H9 (cell line): ENCODE measurements at regions not wholly inside any gene's neighbourhood (a gene's known extent, or its start where the extent isn't known, plus 50 kb on each side); places are given as distances from the start of the nearest gene placed in this dataset.

Source experiments
- DNase-seq: peaks from one replicate; pipeline ENCODE4 v3.0.0-alpha.2; 2017
- H2AFZ ChIP-seq: one replicate; pipeline ENCODE4 v1.6.1; 2013; ENCODE audit warnings: mild to moderate bottlenecking, low read length, control low read depth, moderate library complexity
- H2AK5ac ChIP-seq: 2 replicates; pipeline ENCODE4 v1.6.1; 2013; ENCODE audit warnings: low read length, control low read depth, mixed read lengths; ENCODE audit not compliant: insufficient read length
- H2BK120ac ChIP-seq: one replicate; pipeline ENCODE4 v1.6.1; 2013; ENCODE audit warnings: low read depth, mild to moderate bottlenecking, low read length, control low read depth, inconsistent platforms; ENCODE audit not compliant: poor library complexity, severe bottlenecking
- H2BK12ac ChIP-seq: 2 replicates; pipeline ENCODE4 v1.6.1; 2013; ENCODE audit warnings: low read length, control low read depth, mixed read lengths, low read depth; ENCODE audit not compliant: insufficient read length
- H2BK15ac ChIP-seq: 2 replicates; pipeline ENCODE4 v1.6.1; 2013; ENCODE audit warnings: low read depth, low read length, control low read depth
- H2BK20ac ChIP-seq: one replicate; pipeline ENCODE4 v1.6.1; 2013; ENCODE audit warnings: low read depth, mild to moderate bottlenecking, low read length, control low read depth, inconsistent platforms; ENCODE audit not compliant: poor library complexity, severe bottlenecking
- H2BK5ac ChIP-seq: 2 replicates; pipeline ENCODE4 v1.6.1; 2013; ENCODE audit warnings: low read length, control low read depth, mixed read lengths; ENCODE audit not compliant: insufficient read length
- H3K14ac ChIP-seq: 2 replicates; pipeline ENCODE4 v1.6.1; 2013; ENCODE audit warnings: low read length, control low read depth; ENCODE audit not compliant: insufficient read depth
- H3K18ac ChIP-seq: 2 replicates; pipeline ENCODE4 v1.6.1; 2013; ENCODE audit warnings: low read depth, mild to moderate bottlenecking, mixed read lengths, low read length, control low read depth; ENCODE audit not compliant: insufficient read length
- H3K23ac ChIP-seq: 2 replicates; pipeline ENCODE4 v1.6.1; 2013; ENCODE audit warnings: low read length, control low read depth, mixed read lengths, low read depth; ENCODE audit not compliant: insufficient read length
- H3K23me2 ChIP-seq: 2 replicates; pipeline ENCODE4 v1.6.1; 2013; ENCODE audit warnings: low read depth, mild to moderate bottlenecking, mixed read lengths, low read length, control low read depth; ENCODE audit not compliant: insufficient read length, poor library complexity, severe bottlenecking
- H3K27ac ChIP-seq: 2 replicates; pipeline ENCODE4 v1.5.1; 2013; ENCODE audit warnings: low read length, control low read depth, mixed read lengths, low read depth; ENCODE audit not compliant: insufficient read length
- H3K27me3 ChIP-seq: 2 replicates; pipeline ENCODE4 v1.6.1; 2013; ENCODE audit warnings: low read length, control low read depth, inconsistent platforms; ENCODE audit not compliant: insufficient read depth
- H3K4ac ChIP-seq: 2 replicates; pipeline ENCODE4 v1.6.1; 2013; ENCODE audit warnings: low read depth, mild to moderate bottlenecking, control low read depth, inconsistent platforms, low read length, moderate library complexity
- H3K4me1 ChIP-seq: 2 replicates; pipeline ENCODE4 v1.6.1; 2013; ENCODE audit warnings: low read length, control low read depth, inconsistent platforms; ENCODE audit not compliant: insufficient read depth
- H3K4me2 ChIP-seq: 2 replicates; pipeline ENCODE4 v1.6.1; 2013; ENCODE audit warnings: low read length, control low read depth, mixed read lengths; ENCODE audit not compliant: insufficient read length, insufficient read depth
- H3K56ac ChIP-seq: 2 replicates; pipeline ENCODE4 v1.6.1; 2013; ENCODE audit warnings: low read depth, mild to moderate bottlenecking, mixed read lengths, low read length, control low read depth; ENCODE audit not compliant: insufficient read length
- H3K79me1 ChIP-seq: 2 replicates; pipeline ENCODE4 v1.6.1; 2013; ENCODE audit warnings: low read depth, mild to moderate bottlenecking, moderate library complexity, low read length, control low read depth, inconsistent platforms; ENCODE audit not compliant: insufficient read depth, poor library complexity, severe bottlenecking
- H3K79me2 ChIP-seq: 2 replicates; pipeline ENCODE4 v1.6.1; 2013; ENCODE audit warnings: low read length, control low read depth, inconsistent platforms; ENCODE audit not compliant: insufficient read depth
- H3K9ac ChIP-seq: 2 replicates; pipeline ENCODE4 v1.6.1; 2013; ENCODE audit warnings: low read length, control low read depth, mixed read lengths; ENCODE audit not compliant: insufficient read length; ENCODE audit errors: extremely low read depth
- H3K9me3 ChIP-seq: one replicate; pipeline ENCODE4 v1.6.1; 2013; ENCODE audit warnings: low read depth, low read length, inconsistent platforms; ENCODE audit not compliant: control insufficient read depth
- H3T11ph ChIP-seq: one replicate; pipeline ENCODE4 v1.6.1; 2013; ENCODE audit warnings: mild to moderate bottlenecking, low read length, control low read depth, inconsistent platforms
- H4K20me1 ChIP-seq: one replicate; pipeline ENCODE4 v1.6.1; 2013; ENCODE audit not compliant: control insufficient read depth, insufficient read length, insufficient read depth
- H4K5ac ChIP-seq: 2 replicates; pipeline ENCODE4 v1.6.1; 2013; ENCODE audit warnings: low read depth, mild to moderate bottlenecking, mixed read lengths, low read length, control low read depth; ENCODE audit not compliant: insufficient read length
- H4K8ac ChIP-seq: replicated peaks from 2 replicates; pipeline ENCODE4 v1.6.1; 2013; ENCODE audit warnings: low read length, control low read depth, mixed read lengths, low read depth; ENCODE audit not compliant: insufficient read length
- H4K91ac ChIP-seq: 2 replicates; pipeline ENCODE4 v1.6.1; 2013; ENCODE audit warnings: low read depth, mild to moderate bottlenecking, moderate library complexity, mixed read lengths, low read length, control low read depth; ENCODE audit not compliant: insufficient read length
- H3K27ac Mint-ChIP-seq, 3 experiments: 2 replicates in 2 of 3; 3 replicates in 1 of 3; pipeline ENCODE4 v1.8.0; 2020 to 2021; ENCODE audit warnings: mixed read lengths in 3 of 3, mild to moderate bottlenecking in 1 of 3, moderate library complexity in 1 of 3
- H3K27me3 Mint-ChIP-seq: 2 replicates; pipeline ENCODE4 v1.8.0; 2021; ENCODE audit warnings: low read depth, mild to moderate bottlenecking, moderate library complexity, mixed read lengths
- H3K36me3 Mint-ChIP-seq, 3 experiments: 2 replicates in 2 of 3; 3 replicates in 1 of 3; pipeline ENCODE4 v1.8.0; 2020 to 2021; ENCODE audit warnings: low read depth in 3 of 3, mixed read lengths in 3 of 3; ENCODE audit not compliant: insufficient read depth in 1 of 3
- H3K4me1 Mint-ChIP-seq, 2 experiments: 2 replicates each; pipeline ENCODE4 v1.8.0; 2020; ENCODE audit warnings: mixed read lengths in 2 of 2
- H3K4me3 Mint-ChIP-seq, 2 experiments: 2 replicates in 1 of 2; 3 replicates in 1 of 2; pipeline ENCODE4 v1.8.0; 2020 to 2021; ENCODE audit warnings: mild to moderate bottlenecking in 2 of 2, mixed read lengths in 2 of 2, moderate library complexity in 1 of 2
- H3K9me3 Mint-ChIP-seq, 2 experiments: 2 replicates in 1 of 2; 3 replicates in 1 of 2; pipeline ENCODE4 v1.8.0; 2020; ENCODE audit warnings: mild to moderate bottlenecking in 2 of 2, mixed read lengths in 2 of 2, moderate library complexity in 1 of 2
- CTCF ChIP-seq: fragments of 200-600 bp; sonication (generic); conservative IDR thresholded peaks from 3 replicates; pipeline ENCODE4 v1.8.0; 2021; ENCODE audit warnings: antibody characterized with exemption, mild to moderate bottlenecking
- WGBS: extraction: QIAGEN DNeasy Blood & Tissue Kit; methylation state at CpG from one replicate; pipeline ENCODE4 v1.1.7; 2013; ENCODE audit warnings: missing lambda C conversion rate, low lambda C conversion rate, mixed read lengths; ENCODE audit not compliant: insufficient read length; ENCODE audit errors: extremely low coverage; 5-methylcytosine and 5-hydroxymethylcytosine counted together

- Histone ChIP-seq H3K23me2 (no peaks in the 10 kb centered on the region), H2BK20ac (no peak overlapping the region), H4K5ac (no peak overlapping the region), H3K27ac (no peak overlapping the region), H3K79me2 (no peaks in the 10 kb centered on the region), H3K23ac (no peak overlapping the region), H2BK12ac (no peak overlapping the region), H4K91ac (no peak overlapping the region), H3K9ac (no peak overlapping the region), H3K4ac (no peak overlapping the region), H2AK5ac (no peak overlapping the region), H3T11ph (no peak overlapping the region), H3K9me3 (no peaks in the 10 kb centered on the region), H2AFZ (no peak overlapping the region), H2BK120ac (no peak overlapping the region), H2BK15ac (no peak overlapping the region), H3K56ac (no peak overlapping the region), H3K18ac (no peak overlapping the region), H2BK5ac (no peak overlapping the region), H3K4me2 (no peak overlapping the region), H3K79me1 (no peaks in the 10 kb centered on the region), H3K4me1 (no peaks in the 10 kb centered on the region), H4K8ac (no peak overlapping the region), H3K27me3 (no peaks in the 10 kb centered on the region), H3K14ac (no peak overlapping the region), H4K20me1 (no peaks in the 10 kb centered on the region)
- TF ChIP-seq CTCF, result no peak
- no peak for DNase-seq
- Mint-ChIP-seq H3K27me3 (peaks cover 2% of the 10 kb centered on the region), H3K9me3 (no peaks in the 10 kb centered on the region), H3K36me3 (no peaks in the 10 kb centered on the region), H3K27ac (no peak overlapping the region), H3K4me3 (no peak overlapping the region), H3K4me1 (no peaks in the 10 kb centered on the region)
- no CpG with 5 or more reads among the region's 5 CpGs for WGBS
Observed at GRCh38 chr20:24283186-24283585, 186.2 kb upstream of the SYNDIG1 start.
